Forelimb muscle (tissue), 1 donor: ENCODE measurements at regions not wholly inside any gene's neighbourhood (a gene's known extent, or its start where the extent isn't known, plus 50 kb on each side); places are given as distances from the start of the nearest gene placed in this dataset.
"Not testable (repeated sequence)": the region's sequence is repeated elsewhere in the genome, so short reads cannot be mapped to it uniquely, and the experiment has no call there.

Source experiments
- DNase-seq: peaks from one replicate; pipeline ENCODE4 v3.0.0-alpha.2; 2013; ENCODE audit warnings: low read depth

GRCh38 chrX:4118666-4119530 is 405.4 kb upstream of the PRKX start:
- no peak for DNase-seq

- no peak for DNase-seq
These were observed 397.5 kb upstream of the PRKX start for GRCh38 chrX:4110964-4111363.

DNA sequence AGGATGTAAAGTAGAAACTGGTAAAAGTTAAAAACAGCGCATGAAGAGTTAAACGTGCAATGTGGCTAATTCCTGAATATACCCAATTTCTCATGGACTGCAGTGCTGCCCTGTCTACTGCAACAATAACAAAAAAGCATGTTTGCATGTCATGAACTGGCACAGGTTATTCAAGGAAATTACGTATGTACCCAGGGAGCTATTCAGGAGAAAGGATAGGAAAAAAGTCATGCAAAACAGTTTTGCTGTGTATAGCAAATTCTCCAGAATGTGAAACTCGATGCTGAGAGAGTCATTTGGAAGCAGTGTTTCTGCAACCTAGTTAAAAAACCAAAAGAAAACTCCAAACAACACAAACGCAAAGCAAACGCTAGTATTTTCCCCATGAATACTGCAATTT is 381.5 kb upstream of the PRKX start:
- no peak for DNase-seq

DNA sequence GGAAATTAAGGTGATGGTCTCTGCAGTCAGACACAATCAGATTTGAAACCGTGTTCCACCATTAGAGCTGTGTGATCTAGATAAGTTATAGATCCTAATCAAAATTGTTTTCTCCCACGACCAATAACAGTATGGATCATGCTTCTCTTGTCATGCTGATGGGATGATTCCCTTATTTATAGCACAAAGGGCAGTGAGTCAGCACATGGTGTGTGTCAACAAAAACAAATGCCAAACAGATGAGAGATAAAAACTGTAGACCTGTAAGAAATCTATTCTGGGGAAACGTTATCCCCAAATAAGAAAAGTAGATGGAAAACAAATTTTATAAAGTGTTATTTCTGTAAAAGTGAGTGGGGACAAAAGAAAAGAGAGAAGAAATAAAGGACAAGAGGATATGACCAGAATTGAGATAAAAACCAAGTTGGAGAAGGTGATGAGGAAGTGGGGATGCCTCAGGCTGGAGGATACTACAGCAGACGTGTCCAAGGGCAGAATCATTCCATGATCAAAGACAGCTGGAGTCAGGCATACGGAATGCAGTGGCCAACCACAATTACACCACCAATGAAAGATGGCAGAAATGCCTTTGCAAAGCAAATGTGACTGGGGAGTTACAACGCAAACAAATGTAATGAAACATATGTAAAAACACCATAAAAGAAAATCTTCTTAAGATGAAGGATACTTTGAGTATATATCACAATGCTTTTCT is 377.8 kb upstream of the PRKX start:
- DNase-seq, result no peak

GRCh38 chrX:4059893-4060292 is 346.4 kb upstream of the PRKX start:
- no peak for DNase-seq

GRCh38 chrX:4043951-4044350 is 330.5 kb upstream of the PRKX start:
- no peak for DNase-seq

GRCh38 chrX:4035874-4036273 is 322.4 kb upstream of the PRKX start:
- no peak for DNase-seq

GRCh38 chrX:4028151-4028550 is 314.7 kb upstream of the PRKX start:
- no peak for DNase-seq

- no peak for DNase-seq
These were observed 291.8 kb upstream of the PRKX start for GRCh38 chrX:4005281-4005680.

- no peak for DNase-seq
These were observed 291.4 kb upstream of the PRKX start for GRCh38 chrX:4004822-4005221.

DNA sequence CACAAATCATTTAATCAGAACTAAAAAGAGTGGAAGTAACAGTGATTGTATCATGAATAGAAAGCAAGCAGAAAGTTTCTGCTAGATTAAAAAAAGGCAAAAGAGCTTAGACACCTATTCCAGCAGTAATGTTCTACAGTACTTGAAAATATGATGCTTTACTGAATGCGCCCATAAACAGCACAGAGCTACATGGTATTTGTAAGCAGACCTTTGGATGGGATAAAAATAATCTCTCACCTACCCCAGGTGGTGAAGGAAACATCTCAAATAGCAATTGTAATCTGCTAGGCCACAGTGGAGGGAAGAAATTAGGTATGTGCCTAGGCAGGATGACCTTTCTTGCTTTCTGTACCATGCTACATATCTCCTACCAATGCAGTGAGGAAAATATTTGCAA is 280.9 kb upstream of the PRKX start:
- DNase-seq, result no peak

GRCh38 chrX:3990569-3990968 is 277.1 kb upstream of the PRKX start:
- no peak for DNase-seq

DNA sequence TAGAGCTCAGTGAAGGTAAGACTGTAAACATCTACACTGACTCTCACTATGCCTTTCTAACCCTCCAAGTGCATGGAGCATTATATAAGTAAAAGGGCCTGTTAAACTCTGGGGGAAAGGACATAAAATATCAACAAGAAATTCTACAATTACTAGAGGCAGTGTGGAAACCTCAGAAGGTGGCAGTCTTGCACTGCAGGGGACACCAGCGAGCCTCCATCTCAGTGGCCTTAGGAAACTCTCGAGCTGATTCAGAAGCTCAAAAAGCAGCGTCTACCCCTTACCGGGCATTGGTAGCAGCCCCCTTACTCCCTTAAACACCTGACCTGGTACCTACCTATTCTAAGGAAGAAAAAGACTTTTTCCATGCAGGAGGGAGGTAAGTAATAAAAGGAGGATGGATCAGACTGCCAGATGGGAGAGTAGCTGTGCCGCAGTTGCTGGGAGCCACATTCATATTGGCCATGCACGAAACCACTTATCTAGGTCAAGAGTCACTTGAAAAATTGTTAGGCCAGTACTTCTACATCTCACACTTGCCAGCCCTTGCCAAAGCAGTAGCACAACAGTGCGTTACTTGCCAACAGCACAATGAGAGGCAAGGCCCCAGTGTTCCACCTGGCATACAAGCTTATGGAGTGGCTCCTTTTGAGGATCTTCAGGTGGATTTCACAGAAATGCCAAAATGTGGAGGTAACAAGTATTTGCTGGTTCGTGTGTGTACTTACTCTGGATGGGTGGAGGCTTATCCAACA is 258.8 kb upstream of the PRKX start:
- DNase-seq, result not testable (repeated sequence)

- DNase-seq, result no peak
These were observed 255.3 kb upstream of the PRKX start for GRCh38 chrX:3968749-3969148.

GRCh38 chrX:3963980-3964379 is 250.5 kb upstream of the PRKX start:
- no peak for DNase-seq

DNA sequence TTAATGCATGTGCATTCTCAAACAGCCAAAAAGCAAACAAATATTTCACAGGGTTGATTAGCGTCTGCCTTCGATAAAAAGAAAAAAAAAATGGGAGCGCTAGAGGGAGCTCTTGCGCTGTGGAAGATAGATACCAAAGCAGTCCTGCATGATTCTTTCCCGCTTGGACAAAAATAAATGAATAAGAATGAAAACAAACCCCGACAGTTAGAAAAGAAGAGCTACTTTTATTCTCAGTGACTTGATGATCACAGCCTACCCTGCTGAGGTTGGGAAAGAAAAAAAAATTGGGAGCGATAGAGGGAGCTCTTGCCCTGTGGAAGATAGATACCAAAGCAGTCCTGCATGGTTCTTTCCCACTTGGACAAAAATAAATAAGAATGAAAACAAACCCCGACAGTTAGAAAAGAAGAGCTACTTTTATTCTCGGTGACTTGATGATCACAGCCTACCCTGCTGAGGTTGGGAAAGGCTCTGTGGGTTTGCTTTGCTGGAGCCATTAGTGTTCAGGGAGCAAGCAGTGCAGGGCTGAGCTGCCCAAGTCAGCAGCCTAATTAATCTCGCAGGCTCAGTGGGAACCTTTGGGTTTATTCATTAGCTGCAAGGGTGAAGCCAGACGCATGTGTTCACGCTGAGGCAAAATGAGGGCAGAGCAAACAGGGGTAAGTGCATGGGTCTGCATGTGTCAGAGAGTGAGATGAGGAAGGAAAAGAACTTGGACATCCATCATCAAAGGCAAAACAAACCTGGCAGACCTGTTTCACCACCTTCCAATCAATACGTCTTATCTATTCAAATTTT is 249.3 kb upstream of the PRKX start:
- DNase-seq, result no peak

- DNase-seq, result no peak
These were observed 247.5 kb upstream of the PRKX start for GRCh38 chrX:3960952-3961351.

- no peak for DNase-seq
These were observed 238.4 kb upstream of the PRKX start for GRCh38 chrX:3951859-3952258.

GRCh38 chrX:3950373-3950772 is 236.9 kb upstream of the PRKX start:
- no peak for DNase-seq

GRCh38 chrX:3943965-3944364 is 230.5 kb upstream of the PRKX start:
- DNase-seq, result no peak

DNA sequence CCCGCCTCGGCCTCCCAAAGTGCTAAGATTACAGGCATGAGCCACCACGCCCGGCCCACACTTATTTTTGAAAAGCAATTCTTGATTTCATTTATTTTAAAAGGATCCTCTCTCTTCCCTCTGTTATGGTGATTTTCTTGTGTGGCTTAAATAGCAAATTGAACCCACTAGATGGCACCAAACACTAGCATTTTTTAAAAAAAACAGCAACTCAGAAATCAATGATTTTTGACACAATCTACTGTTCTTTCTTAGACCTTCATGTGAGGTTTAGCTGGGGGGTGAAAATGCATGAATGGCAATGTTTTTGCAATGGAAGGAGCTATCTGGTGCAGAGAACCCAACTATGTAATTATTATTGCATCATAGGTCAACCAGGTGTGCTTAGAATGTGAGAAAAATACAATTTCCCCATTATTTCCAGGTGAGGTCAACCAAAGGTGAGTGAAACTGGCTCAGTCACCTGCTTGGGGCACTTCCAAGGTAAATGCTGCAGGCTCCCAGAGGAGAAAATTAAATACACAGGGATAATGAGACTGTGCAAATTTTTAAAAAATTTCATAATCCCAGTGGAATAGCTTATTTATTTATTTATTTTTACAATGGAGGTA is 226.7 kb upstream of the PRKX start:
- no peak for DNase-seq
